Esophagus muscularis mucosa (tissue), 4 donors: ENCODE measurements at regions not wholly inside any gene's neighbourhood (a gene's known extent, or its start where the extent isn't known, plus 50 kb on each side); places are given as distances from the start of the nearest gene placed in this dataset.

Source experiments
- DNase-seq: peaks from one replicate; pipeline ENCODE4 v3.0.0-alpha.2; 2017; ENCODE audit errors: extremely low spot score
- H3K27ac ChIP-seq, 4 donors: fragments of 200-600 bp; sonication (generic); replicated peaks in 1 of 4; 1 replicate in 3 of 4; 2 replicates in 1 of 4; pipeline ENCODE4 v1.5.1; 2016 to 2019; ENCODE audit warnings: mild to moderate bottlenecking in 1 of 4
- H3K27me3 ChIP-seq, 4 donors: fragments of 200-600 bp; sonication (generic); one replicate each; pipeline versions ENCODE4 v1.5.1 to v1.6.0; 2016 to 2019
- H3K36me3 ChIP-seq, 4 donors: fragments of 200-600 bp; sonication (generic); one replicate each; pipeline ENCODE4 v1.5.1; 2016 to 2019
- H3K4me1 ChIP-seq, 4 donors: fragments of 200-600 bp; sonication (generic); one replicate each; pipeline ENCODE4 v1.5.1; 2016 to 2019
- H3K4me3 ChIP-seq, 4 donors: fragments of 200-600 bp; sonication (generic); 1 replicate in 2 of 4; 2 replicates in 2 of 4; pipeline ENCODE4 v1.5.1; 2016 to 2019; ENCODE audit warnings: mild to moderate bottlenecking in 4 of 4, moderate library complexity in 1 of 4
- H3K9me3 ChIP-seq, 4 donors: fragments of 200-600 bp; sonication (generic); 1 replicate in 3 of 4; 2 replicates in 1 of 4; pipeline ENCODE4 v1.5.1; 2016 to 2019
- EP300 ChIP-seq: sonication (generic); formaldehyde crosslinking; IDR thresholded peaks from one replicate; pipeline ENCODE4 v1.6.1; 2017; ENCODE audit warnings: antibody characterized with exemption
- POLR2A ChIP-seq: fragments of 450-650 bp; IDR thresholded peaks from one replicate; pipeline ENCODE4 v1.6.1; 2017; ENCODE audit warnings: antibody characterized with exemption, moderate library complexity, mild to moderate bottlenecking, low read depth
- POLR2AphosphoS5 ChIP-seq, 2 donors: sonication (generic); formaldehyde crosslinking; IDR thresholded peaks; one replicate each; pipeline ENCODE4 v1.6.1; 2017; ENCODE audit warnings: antibody characterized with exemption in 2 of 2
- WGBS: methylation state at CpG from one replicate; pipeline ENCODE4 v1.1.5; 2018; 5-methylcytosine and 5-hydroxymethylcytosine counted together
- intact Hi-C: fragments of 100-400 bp; cut with DNase I; formaldehyde crosslinking; loops from one replicate; pipeline ENCODE4 v1.15.1; 2023
- TF ChIP-seq, protein P1 (sequence below), 3 experiments: fragments of 200-600 bp in 2 of 3; fragments of 450-650 bp in 1 of 3; sonication (generic) in 2 of 3; IDR thresholded peaks; one replicate each; pipeline ENCODE4 v1.5.1; 2017 to 2019; ENCODE audit warnings: antibody characterized with exemption in 3 of 3, mild to moderate bottlenecking in 2 of 3, moderate library complexity in 1 of 3

DNA sequence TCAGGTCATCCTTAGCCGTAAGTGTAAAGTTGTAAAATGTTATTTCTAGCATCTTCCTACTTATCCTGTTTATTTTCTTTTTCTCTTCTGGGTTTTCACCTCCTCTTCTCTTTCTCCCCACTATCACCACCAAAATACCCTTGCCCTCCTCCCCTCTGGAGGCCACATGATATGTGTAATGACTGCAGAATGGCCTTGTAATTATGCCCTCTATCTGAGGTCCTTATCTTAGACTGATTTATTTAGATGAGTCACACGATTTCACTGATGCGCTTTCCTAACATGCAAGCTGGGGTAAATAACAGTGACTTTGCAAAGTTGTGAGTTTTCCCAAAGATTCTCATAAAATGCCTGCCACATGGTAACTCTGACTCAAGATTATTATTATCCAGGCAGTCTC lies 231.8 kb upstream of the GPRIN3 start:
- Histone ChIP-seq H3K27ac (no peak overlapping the region), H3K4me1 (no peaks in the 10 kb centered on the region), H3K4me3 (no peak overlapping the region), H3K27me3 (peaks cover 0 to 2% (median 0%) of the 10 kb centered on the region in 4 donors), H3K9me3 (no peaks in the 10 kb centered on the region), H3K36me3 (no peaks in the 10 kb centered on the region)
- no peak for DNase-seq
- TF ChIP-seq POLR2AphosphoS5 (IDR thresholded peaks at IDR 0.05), result no peak
- TF ChIP-seq POLR2A, result no peak
- no peak for TF ChIP-seq EP300
- TF ChIP-seq, protein P1, sequence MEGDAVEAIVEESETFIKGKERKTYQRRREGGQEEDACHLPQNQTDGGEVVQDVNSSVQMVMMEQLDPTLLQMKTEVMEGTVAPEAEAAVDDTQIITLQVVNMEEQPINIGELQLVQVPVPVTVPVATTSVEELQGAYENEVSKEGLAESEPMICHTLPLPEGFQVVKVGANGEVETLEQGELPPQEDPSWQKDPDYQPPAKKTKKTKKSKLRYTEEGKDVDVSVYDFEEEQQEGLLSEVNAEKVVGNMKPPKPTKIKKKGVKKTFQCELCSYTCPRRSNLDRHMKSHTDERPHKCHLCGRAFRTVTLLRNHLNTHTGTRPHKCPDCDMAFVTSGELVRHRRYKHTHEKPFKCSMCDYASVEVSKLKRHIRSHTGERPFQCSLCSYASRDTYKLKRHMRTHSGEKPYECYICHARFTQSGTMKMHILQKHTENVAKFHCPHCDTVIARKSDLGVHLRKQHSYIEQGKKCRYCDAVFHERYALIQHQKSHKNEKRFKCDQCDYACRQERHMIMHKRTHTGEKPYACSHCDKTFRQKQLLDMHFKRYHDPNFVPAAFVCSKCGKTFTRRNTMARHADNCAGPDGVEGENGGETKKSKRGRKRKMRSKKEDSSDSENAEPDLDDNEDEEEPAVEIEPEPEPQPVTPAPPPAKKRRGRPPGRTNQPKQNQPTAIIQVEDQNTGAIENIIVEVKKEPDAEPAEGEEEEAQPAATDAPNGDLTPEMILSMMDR (IDR thresholded peaks at IDR 0.05), result no peak
- intact Hi-C loops, result no loop called here
- WGBS, result 66% methylated on average over 3 of the region's 3 CpGs

DNA sequence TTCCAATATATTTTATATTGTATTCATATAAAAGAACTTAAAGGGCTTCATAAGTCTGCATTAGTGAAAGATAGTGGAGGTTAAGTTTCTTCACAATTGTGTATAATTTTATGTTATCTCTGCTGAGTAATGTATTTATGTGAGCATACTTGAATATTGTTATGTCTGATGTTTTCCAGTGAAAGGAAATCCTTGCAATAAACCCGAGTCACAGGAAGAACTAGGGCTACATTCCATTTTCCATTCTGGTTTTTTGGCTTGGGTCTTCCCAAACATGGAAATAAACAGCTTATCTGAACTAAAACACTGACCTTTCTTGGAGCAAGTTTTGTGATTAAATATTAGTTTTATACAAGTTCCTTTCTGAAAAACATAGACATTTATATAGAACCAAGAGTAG lies 231.3 kb upstream of the GPRIN3 start:
- H3K9me3 ChIP-seq, result no peaks in the 10 kb centered on the region
- H3K36me3 ChIP-seq, result no peaks in the 10 kb centered on the region
- no peak overlapping the region for H3K4me3 ChIP-seq
- H3K27me3 ChIP-seq, result peaks cover 0 to 2% (median 0%) of the 10 kb centered on the region in 4 donors
- H3K4me1 ChIP-seq, result no peaks in the 10 kb centered on the region
- no peak for DNase-seq
- TF ChIP-seq EP300, result no peak
- TF ChIP-seq POLR2AphosphoS5 (IDR thresholded peaks at IDR 0.05), result no peak
- TF ChIP-seq, protein P1 (IDR thresholded peaks at IDR 0.05), result no peak
- no peak for TF ChIP-seq POLR2A
- intact Hi-C loops, result no loop called here
- 55% methylated on average over 1 of the region's 1 CpG for WGBS
- H3K27ac ChIP-seq, result no peak overlapping the region

DNA sequence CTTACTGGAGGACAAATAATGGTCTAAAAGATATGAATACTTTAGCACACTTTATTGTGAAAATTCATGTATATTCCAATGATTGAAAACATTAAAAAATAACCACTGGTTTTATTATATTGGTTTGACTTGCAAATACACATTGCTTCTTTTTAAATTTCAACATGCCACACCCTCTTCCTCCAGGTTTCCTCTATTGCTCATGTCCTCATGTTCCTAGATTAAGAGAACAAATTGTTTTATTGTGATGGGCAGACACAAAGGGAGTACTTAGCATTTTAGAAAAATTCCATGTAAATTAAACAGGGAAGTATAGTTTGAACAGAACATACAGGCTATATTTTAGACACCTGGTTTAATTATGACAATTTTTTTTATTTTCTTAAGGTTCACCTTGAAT lies 230.6 kb upstream of the GPRIN3 start:
- Histone ChIP-seq H3K4me1 (no peaks in the 10 kb centered on the region), H3K27me3 (peaks cover 0 to 2% (median 0%) of the 10 kb centered on the region in 4 donors), H3K9me3 (no peaks in the 10 kb centered on the region), H3K27ac (no peak overlapping the region), H3K4me3 (no peak overlapping the region), H3K36me3 (no peaks in the 10 kb centered on the region)
- intact Hi-C loops, result no loop called here
- no peak for DNase-seq
- TF ChIP-seq, protein P1 (IDR thresholded peaks at IDR 0.05), result no peak
- TF ChIP-seq POLR2AphosphoS5 (IDR thresholded peaks at IDR 0.05) (no peak), POLR2A (no peak), EP300 (no peak)

DNA sequence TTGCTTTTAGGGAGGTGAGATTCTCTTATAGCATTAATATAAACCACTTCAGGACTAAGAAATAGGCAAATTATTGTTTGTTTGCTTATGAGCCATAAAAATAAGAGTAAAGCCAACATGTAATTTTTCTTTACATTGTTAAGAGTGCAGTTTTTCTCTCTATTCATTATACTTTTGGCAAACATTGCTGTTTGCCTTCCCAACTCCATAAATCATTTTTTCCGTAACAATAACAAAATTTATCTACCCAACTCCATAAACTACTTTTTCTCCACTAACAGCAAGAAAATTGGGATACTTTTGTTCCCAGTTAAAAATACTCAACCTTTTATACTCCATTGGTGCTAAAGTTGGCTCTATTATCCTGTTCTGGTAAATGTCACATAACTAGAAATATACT lies 229.7 kb upstream of the GPRIN3 start:
- H3K9me3 ChIP-seq, result no peaks in the 10 kb centered on the region
- no peak overlapping the region for H3K4me3 ChIP-seq
- intact Hi-C loops, result no loop called here
- TF ChIP-seq EP300, result no peak
- peaks cover 0 to under 1% (median 0%) of the 10 kb centered on the region in 4 donors for H3K27me3 ChIP-seq
- H3K27ac ChIP-seq, result no peak overlapping the region
- no peaks in the 10 kb centered on the region for H3K4me1 ChIP-seq
- WGBS, result 69% methylated on average over 1 of the region's 1 CpG
- no peak for DNase-seq
- H3K36me3 ChIP-seq, result no peaks in the 10 kb centered on the region

DNA sequence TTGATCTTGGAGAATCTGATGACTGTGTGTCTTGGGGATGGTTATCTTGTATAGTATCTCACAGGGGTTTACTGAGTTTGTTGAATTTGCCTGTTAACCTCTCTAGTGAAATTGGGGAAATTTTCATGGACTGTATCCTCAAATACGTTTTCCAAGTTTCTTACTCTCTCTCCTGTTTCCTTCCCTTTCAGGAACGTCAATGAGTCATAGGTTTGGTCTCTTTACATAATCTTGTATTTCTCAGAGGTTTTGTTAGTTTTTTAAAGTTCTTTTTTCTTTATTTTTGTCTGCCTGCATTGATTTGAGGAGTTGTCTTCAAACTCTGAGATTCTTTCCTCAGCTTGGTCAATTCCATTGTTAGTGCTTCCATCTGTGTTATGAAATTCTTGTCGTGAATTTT lies 227.7 kb upstream of the GPRIN3 start:
- no peak for DNase-seq

More for the DNA sequence above, 227.7 kb upstream of the GPRIN3 start:
- Histone ChIP-seq H3K27me3 (no peaks in the 10 kb centered on the region), H3K36me3 (no peaks in the 10 kb centered on the region), H3K27ac (no peak overlapping the region), H3K9me3 (no peaks in the 10 kb centered on the region), H3K4me1 (no peaks in the 10 kb centered on the region), H3K4me3 (no peak overlapping the region)
- intact Hi-C loops, result no loop called here
- WGBS, result 61% methylated on average over 3 of the region's 3 CpGs
- TF ChIP-seq POLR2A (no peak), EP300 (no peak), POLR2AphosphoS5 (IDR thresholded peaks at IDR 0.05) (no peak)
- TF ChIP-seq, protein P1 (IDR thresholded peaks at IDR 0.05), result no peak
